GM23248 (cell line): ENCODE measurements at regions not wholly inside any gene's neighbourhood (a gene's known extent, or its start where the extent isn't known, plus 50 kb on each side); places are given as distances from the start of the nearest gene placed in this dataset.

ENCODE experiments used
- EZH2 ChIP-seq: fragments of 200-600 bp; sonication (generic); IDR thresholded peaks from 2 replicates; pipeline ENCODE4 v1.6.1; 2018; ENCODE audit warnings: antibody characterized with exemption, mild to moderate bottlenecking; ENCODE audit not compliant: insufficient read depth, poor library complexity, severe bottlenecking
- EZH2phosphoT487 ChIP-seq: fragments of 200-600 bp; sonication (generic); IDR thresholded peaks from 2 replicates; pipeline ENCODE4 v1.6.1; 2018; ENCODE audit warnings: antibody characterized with exemption, moderate library complexity, mild to moderate bottlenecking, low read depth; ENCODE audit not compliant: insufficient read depth

- TF ChIP-seq EZH2 = no peak
- no peak for TF ChIP-seq EZH2phosphoT487
Observed at GRCh38 chr10:120369856-120370276, 87.2 kb upstream of the PLPP4 start.
